NCI-H1930 (cell line): ENCODE measurements at regions not wholly inside any gene's neighbourhood (a gene's known extent, or its start where the extent isn't known, plus 50 kb on each side); places are given as distances from the start of the nearest gene placed in this dataset.
A peak's percentile ranks its signal among the peaks of the same experiment; 100 is the strongest.

ENCODE experiments used
- DNase-seq, 2 experiments: peaks; one replicate each; lab custom pipeline; 2025; lab: John Stamatoyannopoulos, UW

DNA sequence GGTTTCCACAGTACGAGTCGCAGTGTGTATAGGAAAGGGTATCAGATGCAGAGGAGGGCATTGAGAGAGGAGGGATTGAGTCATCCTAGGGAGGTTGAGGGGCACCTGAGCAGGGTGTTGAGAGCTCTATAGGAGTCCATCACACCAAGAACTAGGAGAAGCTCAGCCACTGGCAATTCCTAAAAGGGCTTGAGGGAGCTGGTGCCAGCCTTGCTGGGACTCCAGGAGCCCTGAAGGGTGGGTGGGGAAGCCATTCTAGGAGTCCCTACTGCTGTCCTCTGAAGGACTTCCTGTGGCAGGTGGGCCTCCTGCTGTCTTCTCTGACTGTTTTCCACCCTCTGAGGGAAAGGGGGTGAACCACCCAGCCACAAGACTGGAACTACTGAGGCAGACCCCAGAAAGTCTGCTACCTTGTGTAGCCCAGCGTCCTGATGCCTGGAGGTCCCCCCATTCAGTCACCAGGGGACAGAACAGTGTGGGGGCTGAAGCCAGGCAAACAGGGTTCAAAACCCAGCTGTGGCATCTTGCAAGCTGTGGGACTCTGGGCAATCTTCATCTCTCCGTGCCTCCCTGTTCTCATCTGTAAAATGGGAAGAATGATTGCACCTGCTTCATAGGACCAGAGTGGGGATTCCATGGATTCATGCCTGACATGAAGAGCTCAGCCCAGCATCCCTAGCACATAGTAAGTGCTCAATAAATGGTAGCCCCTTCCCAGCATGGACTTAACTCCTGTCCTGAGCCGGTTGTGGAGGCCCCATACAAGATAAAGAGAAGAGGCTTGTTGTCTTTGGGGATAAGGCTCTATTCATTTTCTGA is 149.5 kb downstream of the C9orf50 start:
- DNase-seq, result no peak

DNA sequence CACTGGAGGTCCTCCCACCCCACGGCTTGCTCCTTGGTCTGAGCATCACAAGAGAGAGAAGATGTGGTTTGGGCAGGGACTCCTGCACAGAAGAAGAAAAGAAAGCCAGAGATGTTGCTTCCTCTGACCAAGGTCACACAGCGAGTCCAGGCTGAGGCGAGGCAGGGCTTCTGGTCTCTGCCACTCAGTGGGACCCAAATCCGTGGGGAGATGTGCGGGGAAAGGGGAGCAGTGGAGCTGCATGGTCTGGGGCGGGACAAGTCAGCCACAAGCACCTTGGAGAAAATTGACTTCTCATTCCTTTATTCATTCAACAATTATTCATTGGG is 150.9 kb downstream of the C9orf50 start:
- no peak for DNase-seq

DNA sequence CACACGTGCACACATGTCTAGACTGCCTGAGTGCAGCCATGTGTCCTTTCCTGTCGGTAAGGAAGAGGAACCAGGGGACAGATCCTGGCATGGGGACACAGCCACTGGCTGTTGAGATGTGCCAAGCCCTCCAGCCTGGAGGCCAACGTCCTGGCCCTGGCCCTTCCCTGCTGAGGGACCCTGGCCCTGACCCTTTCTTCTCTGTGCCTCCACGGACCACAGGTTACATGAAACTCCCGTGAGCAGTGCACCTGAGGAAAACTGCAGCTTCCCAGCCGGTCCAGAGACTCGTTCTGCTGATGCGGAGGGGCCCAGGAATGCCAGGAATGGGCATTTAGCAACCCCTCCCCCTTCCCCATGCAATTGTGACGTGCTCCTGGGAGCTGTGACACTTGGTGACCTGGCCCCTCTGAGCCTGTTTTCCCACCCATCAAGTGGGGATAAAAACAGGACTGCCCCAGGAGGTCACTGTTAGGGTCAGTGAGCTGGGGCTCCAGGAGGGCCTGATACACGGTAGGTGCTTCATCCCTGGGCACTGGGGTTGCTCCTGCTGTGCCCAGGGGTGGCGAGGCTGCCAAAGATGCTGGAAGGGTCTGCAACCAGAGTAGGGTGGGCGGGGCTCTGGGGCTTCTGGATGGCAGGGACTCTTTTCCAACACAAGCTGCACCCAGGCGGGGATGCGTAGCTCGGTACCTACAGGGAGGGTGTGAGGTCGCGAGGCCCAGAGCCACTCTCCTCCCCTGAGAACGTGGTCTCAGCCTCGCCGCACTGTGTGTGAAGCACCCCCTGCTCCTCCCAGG is 151.5 kb downstream of the C9orf50 start:
- no peak for DNase-seq

DNA sequence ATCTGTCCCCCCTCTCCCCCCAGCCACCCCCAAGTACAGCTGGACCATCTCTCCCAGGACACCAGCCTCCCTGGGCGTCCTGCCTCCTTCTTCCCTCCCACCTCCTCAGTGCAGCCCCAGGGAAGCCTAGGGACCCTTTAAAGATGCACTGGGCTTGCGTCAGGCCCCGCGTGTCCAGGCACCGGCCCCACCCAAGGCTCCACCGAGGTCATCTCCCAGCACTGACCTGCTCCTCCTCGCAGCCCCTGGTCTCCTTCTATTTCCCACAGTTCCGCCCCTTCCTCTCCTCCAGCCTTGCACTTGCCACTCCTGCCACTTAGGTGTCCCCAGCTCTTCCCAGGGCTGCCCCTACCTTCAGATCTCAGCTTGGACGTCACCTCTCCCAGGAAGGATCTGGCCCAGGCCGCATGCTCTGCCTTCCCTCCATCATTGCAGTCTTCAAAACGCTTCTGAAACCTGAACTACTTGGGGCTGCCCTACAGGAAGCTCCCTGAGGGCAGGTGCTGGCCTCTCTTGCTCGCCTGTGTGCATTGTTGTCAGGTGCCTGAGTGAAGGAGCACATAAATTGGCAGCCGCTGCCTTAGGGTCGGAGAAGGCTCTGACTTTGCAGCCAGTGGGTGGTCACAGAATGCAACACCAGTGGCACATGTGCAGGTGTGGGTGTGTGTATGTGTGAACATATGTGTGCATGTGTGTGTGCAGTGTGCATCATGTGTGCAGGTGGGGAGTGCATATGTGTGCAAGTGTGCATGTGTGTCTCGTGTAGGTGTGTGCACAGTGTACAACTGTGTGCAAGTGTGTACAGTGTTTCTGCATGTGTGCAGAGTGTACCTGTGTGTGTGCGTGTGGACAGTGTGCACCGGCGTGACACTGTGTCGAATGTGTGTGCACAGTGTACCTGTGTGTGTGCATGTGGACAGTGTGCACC is 152.9 kb downstream of the C9orf50 start:
- no peak for DNase-seq

DNA sequence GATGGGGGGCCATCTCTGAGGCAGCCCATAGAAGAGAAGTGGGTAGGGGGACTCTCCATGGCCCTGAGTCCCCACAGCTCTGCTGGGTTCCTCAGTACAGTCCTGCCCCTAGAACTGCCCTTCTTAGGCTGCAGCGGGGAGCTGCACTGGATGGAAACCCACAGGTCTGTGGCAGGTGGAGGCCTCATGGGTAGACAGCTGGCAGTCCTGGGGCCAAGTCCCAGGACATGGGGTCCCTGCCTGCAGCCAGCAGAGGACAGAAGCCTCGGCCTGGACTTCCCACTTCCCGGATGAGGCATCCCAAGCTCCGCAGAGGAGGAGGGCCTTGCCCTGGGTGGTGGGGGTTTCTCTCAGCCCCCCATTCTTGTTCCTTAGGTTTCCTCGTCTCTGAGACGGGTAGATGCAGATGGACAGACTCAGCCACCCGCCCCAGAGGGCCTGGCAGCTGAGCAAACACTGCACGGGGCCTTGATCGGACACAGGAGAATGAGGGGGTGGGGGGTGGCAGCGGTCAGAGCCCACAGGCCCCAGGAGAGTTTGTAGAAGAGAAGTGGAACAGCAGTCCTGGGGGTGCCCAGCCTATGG is 153.8 kb downstream of the C9orf50 start:
- DNase-seq, result no peak

DNA sequence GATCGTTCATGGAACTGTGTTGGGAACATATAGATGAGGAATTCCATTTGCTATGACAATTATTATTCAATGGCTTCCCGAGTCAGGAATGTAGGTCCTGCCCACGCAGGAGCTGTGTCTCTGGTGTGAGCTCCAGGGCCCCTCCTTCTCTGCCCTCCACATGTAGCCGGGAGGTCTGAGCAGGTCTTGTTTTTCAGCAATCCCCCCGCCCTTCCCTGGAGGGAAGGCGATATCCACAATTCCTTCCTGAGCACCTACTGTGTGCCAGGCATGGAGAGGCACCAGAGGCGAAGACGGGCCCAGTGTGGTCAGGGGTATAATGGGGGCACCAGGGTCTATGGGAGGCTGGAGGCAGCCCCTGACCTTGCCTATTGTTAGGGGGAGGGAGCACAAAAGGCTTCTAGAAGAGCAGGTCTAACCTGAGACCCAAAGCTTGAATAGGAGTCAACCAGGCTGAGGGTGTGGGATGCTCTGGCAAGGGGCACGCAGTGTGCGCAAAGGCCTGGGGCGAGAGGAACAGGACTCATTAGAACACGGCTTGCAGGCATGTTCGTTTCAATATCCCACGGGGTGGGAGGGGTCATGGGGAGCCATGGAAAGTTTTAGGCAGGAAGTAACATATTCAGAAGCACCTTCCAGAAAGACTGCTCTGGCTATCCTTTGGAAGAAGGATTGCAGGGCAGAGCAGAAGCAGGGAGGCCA is 154.9 kb downstream of the C9orf50 start:
- DNase-seq, result no peak

DNA sequence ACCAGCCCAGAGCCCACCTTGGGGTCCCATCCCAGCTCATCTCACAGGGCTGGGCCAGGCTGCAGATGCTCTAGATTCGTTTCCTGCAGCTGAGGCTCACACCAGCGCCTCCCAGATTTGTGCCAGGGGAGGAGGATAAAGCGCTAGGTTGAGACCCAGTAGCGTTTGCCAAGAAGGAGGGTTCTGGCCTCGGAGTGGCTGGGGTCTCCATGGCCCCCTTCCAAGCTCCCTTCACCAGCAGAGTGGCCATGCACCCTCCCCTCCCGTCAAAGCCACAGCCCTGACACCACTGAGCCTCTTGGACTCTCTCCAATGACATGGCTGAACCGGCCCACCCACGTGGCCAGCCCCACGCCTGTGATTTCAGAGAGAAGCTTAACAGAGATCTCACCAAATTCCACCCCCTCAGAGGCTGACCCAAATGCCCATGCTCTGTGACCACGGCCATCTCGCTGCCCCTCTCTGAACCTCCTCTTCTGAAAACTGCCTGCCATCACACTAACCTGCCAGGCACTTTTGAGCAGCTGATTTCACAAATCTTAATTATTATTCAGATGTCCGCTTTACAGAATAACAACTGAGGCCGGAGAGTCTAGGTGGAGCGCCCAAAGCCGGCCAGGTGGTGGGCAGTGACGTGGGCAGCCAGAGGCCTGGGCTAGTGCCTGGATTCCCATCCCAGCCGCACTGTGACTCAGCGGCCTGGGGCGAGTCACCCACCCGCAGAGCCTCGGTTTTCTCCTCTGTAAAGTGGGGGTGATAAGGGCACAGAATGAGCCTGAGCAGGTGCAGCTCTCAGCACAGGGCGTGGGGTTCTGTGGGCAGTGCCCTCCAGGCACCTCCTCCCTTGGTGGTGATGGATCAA is 155.7 kb downstream of the C9orf50 start:
- no peak for DNase-seq

DNA sequence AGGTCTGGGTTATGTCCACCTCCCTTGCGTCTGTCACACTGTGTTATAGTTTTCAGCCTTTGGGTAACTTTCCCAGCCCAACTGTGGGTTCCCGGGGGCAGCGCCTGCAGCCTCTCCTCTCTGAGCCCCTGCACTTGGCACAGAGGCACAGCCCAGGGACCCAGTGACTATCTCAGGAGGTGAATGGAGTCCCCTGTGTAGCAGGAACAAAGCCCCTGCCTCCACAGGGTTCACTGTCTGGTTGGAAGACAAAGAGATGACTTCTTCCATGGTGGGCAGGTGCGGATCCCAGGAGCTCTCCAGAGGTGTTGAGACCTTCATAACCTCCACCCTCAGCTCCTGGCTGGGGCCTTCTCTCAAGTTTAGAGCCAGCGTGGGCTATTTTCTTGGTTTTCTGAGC is 156.9 kb downstream of the C9orf50 start:
- no peak for DNase-seq

DNA sequence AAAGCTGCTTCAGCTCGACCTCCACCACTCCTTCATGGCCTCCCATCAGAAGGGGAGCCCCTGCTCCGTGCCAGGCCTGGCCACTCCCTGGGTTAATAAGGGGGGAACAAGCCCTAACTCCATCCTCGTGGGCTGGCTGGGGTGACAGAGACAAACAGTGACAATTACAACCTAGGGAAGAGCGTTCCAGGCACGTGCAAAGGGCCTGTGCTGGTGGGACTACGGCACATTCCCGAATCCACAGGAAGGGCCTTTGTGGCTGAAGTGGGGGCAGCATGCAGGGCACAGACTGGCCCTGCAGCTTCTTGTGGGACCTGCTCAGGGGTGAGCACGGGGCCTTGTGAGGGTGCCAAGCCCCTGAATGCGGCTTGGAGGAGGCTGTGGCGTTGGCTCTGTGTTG is 157.4 kb downstream of the C9orf50 start:
- no peak for DNase-seq

DNA sequence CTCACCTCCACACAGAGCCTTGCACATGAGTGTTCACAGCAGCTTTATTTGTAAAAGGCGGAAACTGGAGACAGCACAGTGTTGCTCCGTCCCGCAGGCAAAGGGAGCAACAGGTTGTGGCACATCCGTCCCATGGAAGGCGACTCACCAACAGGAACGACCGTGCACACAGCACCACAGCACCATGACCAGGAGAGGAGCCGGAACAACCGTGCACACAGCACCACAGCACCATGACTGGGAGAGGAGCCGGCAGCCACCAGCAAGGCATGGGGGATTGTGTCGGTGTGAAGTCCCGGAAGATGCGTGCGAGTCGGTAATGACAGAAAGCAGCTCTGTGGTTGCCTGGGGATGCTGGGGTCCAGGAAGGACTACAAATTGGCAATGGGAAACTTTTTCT is 158.5 kb downstream of the C9orf50 start:
- DNase-seq, result no peak

DNA sequence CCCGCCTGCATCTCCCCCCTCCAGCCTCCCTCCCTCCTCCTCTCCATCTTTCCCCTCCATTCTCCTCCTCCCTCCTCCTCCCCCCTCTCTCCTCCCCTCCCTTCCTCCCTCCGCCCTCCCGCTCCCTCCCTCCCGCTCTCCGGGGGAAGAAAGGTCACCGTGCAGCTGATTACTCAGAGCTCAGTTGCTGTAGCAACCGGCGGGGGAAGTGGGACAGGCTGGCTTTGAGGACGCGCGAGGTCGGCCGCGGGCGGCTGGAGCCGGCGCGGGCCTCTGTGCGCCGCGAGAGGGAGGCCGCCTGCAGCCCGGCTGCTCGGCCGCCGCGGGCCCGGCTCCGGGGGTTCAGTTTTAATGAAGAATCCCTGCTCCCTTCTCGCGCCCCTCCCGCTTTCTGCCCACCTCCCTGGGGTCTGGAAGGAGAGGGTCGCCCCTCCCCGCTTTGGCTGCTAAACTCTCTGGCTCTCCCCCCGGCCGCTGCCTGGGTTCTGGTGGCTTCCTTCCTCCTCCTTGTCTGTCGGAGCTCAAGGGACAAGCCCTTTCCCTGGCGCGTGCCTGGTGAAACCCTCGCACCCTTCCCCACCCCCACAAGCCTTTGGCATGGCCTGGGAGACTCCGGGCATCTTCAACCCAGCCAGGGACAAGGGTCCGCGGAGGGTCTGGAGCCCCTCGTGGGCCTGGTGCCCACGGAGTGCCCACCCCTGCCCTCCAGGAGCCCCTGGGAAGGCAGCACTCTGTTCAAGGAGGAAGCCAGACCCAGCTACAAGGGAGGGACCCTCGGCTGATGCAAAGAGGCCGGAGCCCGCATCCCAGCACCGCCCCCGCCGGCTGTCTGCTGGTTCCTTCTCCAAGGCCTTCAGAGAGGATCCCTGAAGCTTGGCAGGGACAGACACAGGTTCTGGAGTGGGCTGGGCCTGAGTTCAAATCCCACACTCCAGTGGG is 160.3 kb downstream of the C9orf50 start:
- peak; percentile 84 to 87 for DNase-seq

DNA sequence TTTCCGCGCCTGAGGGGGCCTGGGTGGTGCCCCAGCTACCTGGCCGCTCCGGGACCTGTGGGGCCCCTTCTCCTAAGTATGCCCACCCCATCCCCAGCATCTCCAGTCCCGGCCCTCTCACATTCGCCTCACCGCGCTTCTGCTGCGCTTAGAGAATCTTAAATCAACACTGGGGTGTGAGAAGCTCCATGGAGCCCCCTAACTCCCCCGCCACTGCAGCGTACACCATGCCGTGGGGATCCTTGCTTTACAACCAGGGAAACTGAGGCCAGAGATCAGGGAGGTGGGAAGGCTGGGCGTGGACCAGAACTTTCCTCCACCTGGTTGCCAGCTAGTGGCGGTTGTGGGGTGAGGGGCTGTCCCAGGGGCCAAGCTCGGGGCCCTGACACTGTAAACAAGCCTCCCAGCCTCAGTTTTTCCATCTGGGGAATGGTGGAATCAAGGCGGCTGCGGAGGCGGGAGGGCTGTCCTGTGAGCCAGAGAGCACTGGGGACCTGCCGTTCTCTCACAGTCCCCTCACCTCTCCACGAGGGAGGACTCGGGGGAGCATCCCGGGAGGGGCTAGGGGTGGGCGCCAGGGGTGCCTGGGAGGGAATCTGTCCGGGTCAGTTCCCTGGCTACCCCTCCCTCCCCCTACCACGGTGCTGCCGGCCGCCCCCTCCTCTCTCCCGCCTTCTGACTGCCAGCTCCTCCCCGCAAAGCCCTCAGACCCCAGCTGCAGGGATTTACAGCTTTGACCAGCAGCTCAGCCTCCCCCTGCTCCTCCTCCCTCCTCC is 161.2 kb downstream of the C9orf50 start:
- DNase-seq, result no peak

DNA sequence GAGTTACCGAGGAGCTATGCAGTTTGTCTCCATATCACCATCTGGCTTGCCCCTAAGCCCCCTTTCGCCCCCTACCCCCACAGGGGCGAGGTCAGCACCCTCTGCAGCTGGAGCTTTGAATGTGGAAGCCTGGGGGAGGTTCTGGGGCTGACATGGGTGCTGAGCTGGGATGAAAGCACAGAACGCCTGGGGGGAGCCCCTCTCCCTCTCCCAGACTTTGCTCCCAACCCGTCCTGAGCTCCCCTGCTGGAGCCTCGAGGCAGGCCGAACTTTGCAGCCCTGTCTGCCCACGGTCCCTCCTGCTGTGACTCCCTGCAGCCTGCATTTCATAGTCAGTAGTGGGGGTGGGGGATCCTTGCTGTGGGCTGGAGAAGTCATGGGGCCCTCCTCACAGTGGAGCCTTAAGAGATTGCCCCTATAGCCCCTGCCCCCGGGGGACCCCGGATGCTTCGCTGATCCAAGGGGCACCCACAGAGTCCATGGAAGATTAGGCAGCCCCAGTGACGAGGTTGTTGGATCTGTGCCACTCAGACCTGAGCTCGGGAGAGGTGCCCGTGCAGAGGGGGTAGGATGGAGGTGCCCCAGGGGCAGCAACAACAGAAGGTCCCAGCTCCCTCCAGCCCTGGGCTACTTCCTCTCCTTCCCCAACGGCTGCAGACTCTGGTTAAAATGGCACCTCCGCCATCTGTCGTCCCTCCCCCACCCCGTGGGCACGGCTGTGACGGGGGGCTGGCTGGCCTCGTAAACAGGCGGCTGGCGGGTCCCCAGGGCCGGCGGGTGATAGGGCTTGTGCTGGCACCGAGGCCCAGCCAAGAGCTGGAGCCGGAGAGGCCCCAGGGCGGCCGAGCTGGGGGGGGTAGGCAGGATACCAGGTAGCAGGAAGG is 162.0 kb downstream of the C9orf50 start:
- no peak for DNase-seq

DNA sequence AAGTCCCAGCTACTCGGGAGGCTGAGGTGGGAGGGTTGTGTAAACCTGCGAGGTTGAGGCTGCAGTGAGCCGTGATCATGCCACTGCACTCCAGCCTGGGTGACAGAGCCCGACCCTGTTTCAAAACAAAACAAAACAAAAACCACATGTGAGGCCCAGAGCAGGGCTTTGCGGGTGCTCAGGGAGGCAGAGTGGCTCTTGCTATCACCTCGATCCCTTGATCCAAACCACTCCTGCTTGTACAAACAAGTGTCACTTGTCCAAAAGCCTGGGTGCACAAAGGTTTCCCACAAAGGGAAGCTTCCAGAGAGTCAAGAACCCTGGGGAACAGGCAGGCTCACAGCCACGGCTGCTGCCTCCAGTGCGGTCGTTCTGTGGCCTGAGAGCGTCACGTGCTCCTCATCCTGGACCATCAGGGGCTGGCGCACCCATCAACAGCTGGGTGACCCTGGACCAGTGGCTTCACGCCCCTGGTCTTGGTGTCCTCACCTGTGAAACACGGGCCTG is 162.7 kb downstream of the C9orf50 start:
- DNase-seq, result no peak

DNA sequence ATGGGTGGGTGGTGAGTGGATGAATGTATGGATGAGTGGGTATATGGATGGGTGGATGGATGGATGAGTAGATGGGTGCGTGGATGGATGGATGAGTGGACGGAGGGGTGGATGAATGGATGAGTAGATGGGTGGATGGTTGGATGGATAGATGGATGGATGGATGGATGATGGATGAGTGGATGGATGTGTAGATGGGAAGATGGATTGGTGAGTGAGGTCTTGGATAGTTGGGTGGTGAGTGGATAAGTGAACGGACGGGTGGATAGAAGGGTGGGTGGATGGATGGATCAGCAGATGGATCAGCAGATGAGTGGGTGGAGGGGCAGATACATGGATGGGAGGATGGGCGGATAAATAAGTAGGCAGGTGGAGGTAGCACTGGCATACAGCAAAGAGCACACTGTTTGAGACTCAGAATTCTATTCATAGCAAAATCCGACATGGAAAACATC is 163.5 kb downstream of the C9orf50 start:
- no peak for DNase-seq

DNA sequence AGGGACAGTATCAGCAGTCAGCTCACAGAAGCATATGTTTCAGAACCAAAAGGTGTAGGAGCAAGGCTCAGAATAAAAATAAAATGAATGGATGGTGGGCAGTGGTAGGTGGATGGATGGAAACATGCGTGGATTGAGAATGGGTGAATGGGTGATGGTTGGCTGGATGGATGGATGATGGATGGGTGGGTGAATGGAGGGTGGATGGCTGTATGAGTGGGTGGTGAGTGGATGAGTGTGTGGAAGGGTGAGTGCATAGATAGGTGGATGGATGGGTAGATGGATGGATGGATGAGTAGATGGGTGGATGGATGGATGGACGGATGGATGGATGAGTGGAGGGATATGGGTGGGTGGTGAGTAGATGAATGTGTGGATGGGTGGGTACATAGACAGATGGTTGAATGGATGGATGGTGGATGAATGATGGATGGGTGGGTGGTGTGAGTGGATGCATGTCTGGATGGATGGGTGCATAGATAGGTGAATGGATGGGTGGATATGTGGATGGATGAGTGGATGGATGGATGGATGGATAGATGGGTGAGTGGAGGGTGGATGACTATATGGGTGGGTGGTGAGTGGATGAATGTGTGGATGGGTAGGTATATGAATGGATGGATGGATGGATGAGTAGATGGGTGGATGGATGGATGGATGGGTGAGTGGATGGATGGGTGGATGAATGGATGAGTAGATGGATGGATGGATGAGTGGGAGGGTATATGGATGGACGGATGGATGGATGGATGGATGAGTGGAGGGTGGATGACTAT is 164.2 kb downstream of the C9orf50 start:
- no peak for DNase-seq
